Tibial nerve (tissue), 4 donors: ENCODE measurements at regions not wholly inside any gene's neighbourhood (a gene's known extent, or its start where the extent isn't known, plus 50 kb on each side); places are given as distances from the start of the nearest gene placed in this dataset.

Experiments
- CTCF ChIP-seq, 5 experiments: fragments of 200-600 bp in 3 of 5; fragments of 450-650 bp in 2 of 5; sonication (generic) in 3 of 5; IDR thresholded peaks; one replicate each; pipeline ENCODE4 v1.5.1; 2016 to 2019; ENCODE audit warnings: antibody characterized with exemption in 5 of 5, mild to moderate bottlenecking in 3 of 5, moderate library complexity in 2 of 5
- EP300 ChIP-seq, 2 donors: sonication (generic); formaldehyde crosslinking; IDR thresholded peaks; one replicate each; pipeline ENCODE4 v1.6.1; 2017; ENCODE audit warnings: antibody characterized with exemption in 2 of 2, mild to moderate bottlenecking in 1 of 2
- POLR2A ChIP-seq, 2 donors: fragments of 450-650 bp; IDR thresholded peaks; one replicate each; pipeline ENCODE4 v1.6.1; 2017; ENCODE audit warnings: antibody characterized with exemption in 2 of 2, mild to moderate bottlenecking in 2 of 2, moderate library complexity in 2 of 2

- no peak for TF ChIP-seq CTCF (IDR thresholded peaks at IDR 0.05)
- TF ChIP-seq POLR2A (IDR thresholded peaks at IDR 0.05) = no peak
- TF ChIP-seq EP300 (IDR thresholded peaks at IDR 0.05) = no peak
These were observed 221.7 kb upstream of the HTR1E start for GRCh38 chr6:86715676-86716075.
